ENCODE measurements at regions not wholly inside any gene's neighbourhood (a gene's known extent, or its start where the extent isn't known, plus 50 kb on each side); places are given as distances from the start of the nearest gene placed in this dataset.

GRCh38 chr4:124202099-124202498, 510.4 kb downstream of the ANKRD50 start:
- Histone ChIP-seq H3K4me2 (no peak overlapping the region), H2AFZ (ENCODE audit: low read depth) (no peak overlapping the region), H3K79me2 (ENCODE audit: insufficient read depth) (no peaks in the 10 kb centered on the region; the same call in 1 of the 2 replicates), H3K36me3 (replicated peaks in 1 of 2; ENCODE audit: control insufficient read depth in 1 of 2, insufficient read depth in 2 of 2, low read length in 1 of 2) (no peaks in the 10 kb centered on the region), H3K27me3 (ENCODE audit: insufficient read depth) (no peaks in the 10 kb centered on the region), H3K9ac (no peak overlapping the region), H3K4me1 (ENCODE audit: control insufficient read depth in 1 of 2, insufficient read depth in 2 of 2, low read depth in 1 of 2, low read length in 1 of 2) (peaks cover 0 to 11% of the 10 kb centered on the region in 2 experiments; a peak in 2 of 4 replicates), H3K4me3 (ENCODE audit: low read depth in 2 of 2, low read length in 1 of 2) (no peak overlapping the region), H3K9me3 (no peaks in the 10 kb centered on the region), H3F3A (replicated peaks; ENCODE audit: insufficient read depth) (peaks cover 25% of the 10 kb centered on the region), H3K9me2 (no peaks in the 10 kb centered on the region), H4K20me1 (ENCODE audit: insufficient read depth) (no peaks in the 10 kb centered on the region), H3K27ac (ENCODE audit: low read depth in 2 of 2, low read length in 1 of 2) (no peak overlapping the region)
- 0 out of 2 replicates have a peak, but pooled peaks have one; percentile 6 for TF ChIP-seq CTCF (IDR thresholded peaks at IDR 0.05)
- no peak for TF ChIP-seq CHD2 (IDR thresholded peaks at IDR 0.05; ENCODE audit: low read length, partially characterized antibody)
- TF ChIP-seq SMC3 (IDR thresholded peaks at IDR 0.05; ENCODE audit: low read depth, low read length) = no peak
- no peak for TF ChIP-seq MAX (IDR thresholded peaks at IDR 0.05; ENCODE audit: low read depth)
- ChIA-PET CTCF (interaction anchor here (1.7 kb wide), 1 partner anchor 27 kb away, joined by 3 read pairs; no protein-coding TSS in a partner anchor), POLR2A (no interaction called here)
- WGBS (ENCODE audit: low lambda C conversion rate) = 58% methylated on average over 2 of the region's 2 CpGs
- no peak for DNase-seq

- 40% methylated on average over 3 of the region's 3 CpGs for WGBS (ENCODE audit: low lambda C conversion rate)
- Histone ChIP-seq H3K27ac (ENCODE audit: low read depth in 2 of 2, low read length in 1 of 2) (peak overlapping the region; percentile 46 to 81; a peak in 3 of 4 replicates), H3K27me3 (ENCODE audit: insufficient read depth) (no peaks in the 10 kb centered on the region), H3K36me3 (replicated peaks in 1 of 2; ENCODE audit: control insufficient read depth in 1 of 2, insufficient read depth in 2 of 2, low read length in 1 of 2) (no peaks in the 10 kb centered on the region), H3K79me2 (ENCODE audit: insufficient read depth) (no peaks in the 10 kb centered on the region), H3F3A (replicated peaks; ENCODE audit: insufficient read depth) (peaks cover 25% of the 10 kb centered on the region), H3K4me2 (no peak overlapping the region), H4K20me1 (ENCODE audit: insufficient read depth) (no peaks in the 10 kb centered on the region), H2AFZ (ENCODE audit: low read depth) (no peak overlapping the region), H3K4me3 (ENCODE audit: low read depth in 2 of 2, low read length in 1 of 2) (no peak overlapping the region), H3K9me2 (no peaks in the 10 kb centered on the region), H3K4me1 (ENCODE audit: control insufficient read depth in 1 of 2, insufficient read depth in 2 of 2, low read depth in 1 of 2, low read length in 1 of 2) (peaks cover 0 to 12% of the 10 kb centered on the region in 2 experiments; a peak in 2 of 4 replicates), H3K9ac (no peak overlapping the region), H3K9me3 (no peaks in the 10 kb centered on the region)
- DNase-seq = no peak
- ChIA-PET CTCF (no interaction called here), POLR2A (no interaction called here)
- TF ChIP-seq ELF1 (IDR thresholded peaks at IDR 0.05) (no peak), EP300 (IDR thresholded peaks at IDR 0.05; ENCODE audit: borderline replicate concordance in 1 of 2, low read depth in 1 of 2, low read length in 1 of 2) (peak; percentile 24 to 78; a peak in 3 of 4 replicates), CTCF (IDR thresholded peaks at IDR 0.05) (no peak), RAD21 (IDR thresholded peaks at IDR 0.05; ENCODE audit: low read length) (no peak), NRF1 (IDR thresholded peaks at IDR 0.05; ENCODE audit: low read depth, low read length) (no peak), IRF3 (IDR thresholded peaks at IDR 0.05; ENCODE audit: low read depth, low read length) (no peak), SMC3 (IDR thresholded peaks at IDR 0.05; ENCODE audit: low read depth, low read length) (no peak), USF1 (IDR thresholded peaks at IDR 0.05; ENCODE audit: borderline replicate concordance, low read depth) (no peak), MAX (IDR thresholded peaks at IDR 0.05; ENCODE audit: low read depth) (0 out of 2 replicates have a peak, but pooled peaks have one; percentile 14), USF2 (IDR thresholded peaks at IDR 0.05; ENCODE audit: borderline replicate concordance, low read depth, low read length) (no peak), RXRA (IDR thresholded peaks at IDR 0.05; ENCODE audit: borderline replicate concordance, low read depth) (0 out of 2 replicates have a peak, but pooled peaks have one; percentile 40), GATA2 (CRISPR knock-in tag; IDR thresholded peaks at IDR 0.05) (no peak), ZBTB33 (IDR thresholded peaks at IDR 0.05; ENCODE audit: borderline replicate concordance, low read depth) (no peak)
Observed at GRCh38 chr4:124203613-124204238, 508.8 kb downstream of the ANKRD50 start.

All from SK-N-SH (cell line).